IPS DF 19.7 (cell line): ENCODE measurements at regions not wholly inside any gene's neighbourhood (a gene's known extent, or its start where the extent isn't known, plus 50 kb on each side); places are given as distances from the start of the nearest gene placed in this dataset.
A peak's percentile ranks its signal among the peaks of the same experiment; 100 is the strongest.

Source experiments
- DNase-seq: peaks from one replicate; pipeline ENCODE4 v3.0.0-alpha.2; 2013; ENCODE audit warnings: low read depth, low spot score

DNA sequence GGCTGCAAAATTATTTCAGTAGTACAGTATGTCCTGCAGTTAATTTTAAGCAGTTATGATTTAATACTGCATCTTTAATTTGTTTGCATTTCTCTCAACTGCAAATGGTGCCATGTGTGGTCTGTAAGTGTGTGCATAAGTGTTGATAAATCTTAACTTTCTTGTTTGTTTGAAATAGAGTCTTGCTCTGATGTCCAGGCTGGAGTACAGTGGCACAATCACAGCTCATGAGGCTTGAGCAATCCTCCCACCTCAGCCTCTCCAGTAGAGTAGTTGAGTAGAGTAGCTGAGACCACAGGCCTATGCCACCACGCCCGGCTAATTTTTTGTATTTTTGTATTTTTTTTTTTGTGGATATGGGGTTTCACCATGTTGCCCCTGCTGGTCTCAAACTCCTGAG lies 322.5 kb upstream of the NR3C2 start:
- no peak for DNase-seq

GRCh38 chr4:148757171-148757570 lies 315.0 kb upstream of the NR3C2 start:
- DNase-seq = no peak

DNA sequence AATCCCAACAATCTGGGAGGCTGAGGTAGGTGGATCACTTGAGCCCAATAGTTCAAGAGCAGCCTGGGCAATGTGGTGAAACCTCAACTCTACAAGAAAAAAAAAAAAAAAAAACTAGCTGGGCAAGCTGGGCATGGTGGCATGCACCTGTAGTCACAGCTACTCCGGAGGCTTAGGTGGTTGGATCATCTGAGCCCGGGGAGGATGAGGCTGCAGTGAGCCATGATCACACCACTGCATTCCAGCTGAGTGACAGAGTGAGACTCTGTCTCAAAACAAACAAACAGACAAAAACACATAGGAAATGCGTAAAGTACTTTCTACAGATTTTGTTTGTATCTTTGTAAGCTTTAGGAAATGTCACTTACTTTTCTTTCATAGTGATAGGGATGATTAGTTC lies 307.2 kb upstream of the NR3C2 start:
- no peak for DNase-seq

- DNase-seq = no peak
Measured at GRCh38 chr4:148747721-148748268, 305.6 kb upstream of the NR3C2 start.

DNA sequence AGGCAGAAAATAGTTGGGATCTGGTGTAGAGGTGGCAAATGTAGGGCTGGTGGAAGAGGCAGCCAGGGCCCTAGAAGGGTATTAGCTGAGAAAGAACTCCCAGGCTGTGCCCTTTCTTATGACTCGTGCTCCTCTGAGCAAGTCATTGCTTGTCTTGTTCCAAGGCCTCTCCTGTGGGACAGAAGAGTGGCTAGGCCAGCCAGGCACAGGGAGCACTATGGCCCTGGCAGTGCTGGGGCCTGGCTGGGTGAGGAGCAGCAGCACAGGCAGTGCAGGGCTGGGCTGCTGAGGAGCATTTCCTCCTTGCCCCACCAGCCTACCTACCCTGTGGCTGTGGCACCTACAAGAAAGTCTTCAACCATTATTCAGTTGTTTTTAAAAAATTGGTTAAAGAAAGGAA lies 298.5 kb upstream of the NR3C2 start:
- DNase-seq = no peak

DNA sequence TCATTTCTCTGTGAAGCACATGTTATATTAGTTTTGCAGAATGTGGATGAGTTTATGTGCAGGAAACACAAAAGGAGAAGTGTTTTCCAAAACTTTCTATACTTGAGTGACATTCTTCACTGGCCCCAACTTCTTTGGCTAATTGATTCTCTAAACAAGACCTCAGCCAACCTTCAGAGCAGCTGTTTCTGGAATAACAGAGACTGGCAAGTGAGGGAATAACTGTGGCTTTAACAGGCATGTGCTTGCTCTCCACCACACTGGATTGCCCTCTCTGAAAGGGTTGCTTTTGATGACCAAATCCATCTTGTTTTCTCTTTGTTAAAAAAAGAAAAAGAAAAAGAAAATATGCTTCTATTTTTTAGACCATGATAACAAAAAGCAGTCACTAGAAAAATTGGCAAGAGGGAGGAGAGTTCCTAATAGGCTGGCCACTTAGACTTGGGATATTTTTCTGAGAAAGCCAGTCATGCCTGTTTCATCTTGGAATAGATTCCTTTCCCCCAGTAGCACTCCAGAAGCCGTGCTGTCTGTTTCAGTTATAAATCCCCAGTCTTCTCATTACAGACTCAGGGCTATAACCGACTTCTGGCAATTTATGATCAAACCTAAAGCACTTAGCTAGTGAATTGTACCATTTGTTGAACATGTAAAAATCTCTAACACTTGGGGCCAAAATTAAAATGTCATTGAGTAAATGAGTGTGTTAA lies 295.0 kb upstream of the NR3C2 start:
- DNase-seq = no peak

DNA sequence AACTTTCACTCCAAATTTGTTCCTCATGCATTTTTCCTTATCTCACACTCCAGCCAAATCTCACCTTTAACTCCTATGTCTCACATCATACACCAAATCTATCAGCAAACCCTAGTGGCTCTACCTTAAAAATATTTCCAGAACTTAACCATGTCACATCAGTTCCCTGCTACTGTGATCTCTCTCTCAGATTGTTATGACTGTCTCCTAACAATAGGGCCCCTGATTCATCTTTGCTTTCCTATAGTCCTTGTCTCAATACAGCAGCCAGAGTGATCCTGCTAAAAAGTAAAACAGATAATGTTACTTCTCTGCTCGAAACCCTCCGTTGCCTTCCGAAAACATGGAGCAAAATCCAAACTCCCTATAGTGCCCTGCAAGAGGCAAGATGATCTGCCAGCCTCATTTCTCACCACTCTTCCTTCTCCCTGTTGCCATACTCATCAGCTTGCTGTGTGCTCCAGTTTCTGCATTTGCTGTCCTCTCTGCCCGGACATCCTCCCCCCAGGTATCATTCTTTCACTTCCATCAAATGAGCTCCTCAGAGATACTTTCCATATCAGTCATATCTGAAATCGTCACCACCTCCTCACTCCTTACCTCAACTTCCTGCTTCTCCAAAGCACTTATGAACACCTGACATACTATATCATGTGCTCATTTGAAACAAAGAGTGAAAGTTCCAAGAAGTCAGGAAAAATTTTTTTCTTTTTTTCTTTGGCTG lies 293.4 kb upstream of the NR3C2 start:
- no peak for DNase-seq

GRCh38 chr4:148730766-148731165 lies 288.6 kb upstream of the NR3C2 start:
- no peak for DNase-seq

DNA sequence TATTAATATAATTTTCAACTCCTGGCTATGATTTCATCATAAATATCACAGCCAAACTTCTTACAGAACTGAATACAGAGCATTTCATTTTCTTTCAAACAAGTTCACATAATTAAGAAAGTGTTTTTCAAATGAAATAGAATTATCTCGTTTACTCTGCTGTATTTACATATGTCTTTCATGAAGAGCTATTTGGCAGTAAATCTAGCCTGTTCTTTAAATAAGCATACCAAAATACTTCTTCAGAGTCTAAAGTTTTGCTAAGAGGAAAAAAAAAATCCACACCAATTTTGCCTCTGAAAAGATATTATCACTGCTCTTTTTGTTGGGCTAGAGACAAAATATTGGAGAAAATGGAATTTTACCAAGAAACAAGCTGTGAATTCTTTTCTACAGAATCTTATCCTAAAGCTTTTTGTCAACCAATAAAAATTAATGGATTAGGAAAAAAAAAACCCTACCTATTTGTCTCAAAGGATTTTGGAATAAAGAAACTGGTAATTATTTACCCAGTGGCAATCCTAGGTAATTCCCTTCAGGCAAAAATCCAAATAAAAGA lies 287.9 kb upstream of the NR3C2 start:
- DNase-seq = no peak

- DNase-seq = no peak
Measured at GRCh38 chr4:148717988-148718387, 275.8 kb upstream of the NR3C2 start.

DNA sequence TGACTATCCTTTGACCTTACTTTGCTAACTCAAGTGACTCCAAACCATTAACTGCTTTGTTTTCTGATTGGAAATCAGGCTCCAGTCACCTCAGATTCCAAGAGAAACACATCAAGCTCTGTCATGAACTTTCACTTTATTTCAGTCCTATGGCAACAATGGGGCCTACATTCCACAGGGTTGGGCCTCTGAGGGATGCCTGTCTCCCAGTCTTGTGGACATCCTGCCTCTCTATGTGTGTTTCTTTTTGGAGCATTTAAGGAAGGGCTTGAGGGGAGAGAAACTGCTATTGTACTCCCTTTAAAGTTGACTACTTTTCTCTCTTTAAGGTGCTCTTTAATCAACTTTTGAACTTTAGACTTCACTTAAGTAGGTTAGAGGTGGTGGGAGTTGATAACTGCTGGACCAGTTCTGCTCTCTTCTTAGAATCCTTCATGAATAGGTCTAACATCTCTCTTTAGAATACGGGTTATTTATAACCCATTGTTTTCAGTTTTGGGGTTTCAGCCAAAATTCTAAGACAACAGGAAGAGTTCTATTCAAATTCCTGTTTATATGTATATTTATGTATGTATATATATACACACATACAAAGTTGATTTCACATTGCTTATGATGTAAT lies 274.3 kb upstream of the NR3C2 start:
- peak; percentile 15 for DNase-seq

DNA sequence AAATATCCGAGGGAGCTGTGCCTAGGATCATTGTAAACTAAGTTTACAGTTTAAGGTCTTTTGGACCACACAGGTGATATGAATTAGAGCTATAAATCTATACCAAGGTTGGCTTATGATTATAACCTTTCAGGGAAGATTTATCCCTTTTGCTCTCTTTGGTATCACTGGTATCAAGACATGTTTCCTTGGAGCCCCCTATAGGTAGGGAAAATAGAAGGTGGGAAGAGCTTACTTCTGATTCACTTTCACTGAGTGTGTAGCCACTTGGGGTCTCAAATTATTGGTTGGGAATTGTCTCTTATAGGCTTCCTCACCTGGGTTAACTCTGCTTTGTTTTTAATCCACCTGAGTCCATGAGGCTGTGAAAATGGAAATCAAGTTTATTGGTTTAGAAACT lies 262.1 kb upstream of the NR3C2 start:
- DNase-seq = no peak

GRCh38 chr4:148694702-148695101 lies 252.5 kb upstream of the NR3C2 start:
- no peak for DNase-seq

GRCh38 chr4:148693913-148694649 lies 251.9 kb upstream of the NR3C2 start:
- DNase-seq = no peak

DNA sequence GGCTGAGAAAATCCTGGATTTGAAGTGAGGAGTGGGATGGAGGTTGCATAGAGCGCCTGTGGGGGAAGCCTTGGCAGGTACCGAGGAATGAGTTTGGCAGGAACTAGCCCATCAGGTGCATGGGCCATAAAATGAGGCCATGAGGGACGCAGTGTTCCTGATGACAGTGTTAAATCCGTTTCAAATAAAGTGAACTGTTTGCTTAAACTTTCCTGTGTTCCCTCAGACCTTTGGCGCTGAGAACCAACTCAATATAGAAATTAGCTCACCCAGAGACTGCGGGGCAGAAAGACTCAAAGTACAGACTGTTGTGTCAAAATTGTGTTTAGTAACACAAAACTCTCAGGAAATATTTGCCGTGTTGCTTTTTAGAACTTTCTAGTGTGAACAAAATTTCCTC lies 250.0 kb upstream of the NR3C2 start:
- DNase-seq = no peak

DNA sequence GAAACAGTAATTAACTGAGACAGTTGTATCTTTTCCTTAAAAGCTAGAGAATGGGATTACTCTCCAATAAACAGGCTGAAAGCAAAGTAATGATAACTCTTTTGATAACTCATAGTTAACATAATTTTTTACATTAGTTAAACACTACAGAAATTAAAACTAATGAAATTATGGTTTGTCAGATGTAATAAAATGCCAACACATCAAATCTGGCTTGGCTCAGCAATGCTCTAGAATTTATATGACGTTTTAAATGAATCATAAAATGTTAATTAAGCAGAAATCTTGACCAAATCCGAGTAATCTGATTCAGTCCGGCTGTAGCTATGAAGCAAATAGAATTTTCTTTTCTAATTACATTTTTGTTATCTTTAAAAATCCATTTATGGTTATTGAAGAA lies 244.2 kb upstream of the NR3C2 start:
- DNase-seq = no peak

DNA sequence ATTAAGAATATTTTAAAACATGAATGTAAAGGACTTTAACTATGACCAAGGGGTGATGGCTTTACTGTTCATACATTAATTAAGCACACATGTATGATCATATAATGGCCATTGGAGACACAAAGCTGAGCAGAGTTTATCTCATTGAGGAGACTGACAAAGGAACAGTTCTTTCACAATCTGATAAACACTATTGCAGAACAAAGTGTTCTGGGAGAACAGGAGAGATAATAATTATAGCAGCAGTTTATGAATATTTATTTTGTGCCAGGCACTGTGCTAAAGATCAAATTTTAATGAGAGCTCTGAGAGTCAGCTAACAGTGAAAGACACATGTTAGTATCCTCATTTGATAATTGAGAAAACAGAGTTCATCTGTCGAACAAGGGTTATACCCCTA lies 242.4 kb upstream of the NR3C2 start:
- DNase-seq = no peak

DNA sequence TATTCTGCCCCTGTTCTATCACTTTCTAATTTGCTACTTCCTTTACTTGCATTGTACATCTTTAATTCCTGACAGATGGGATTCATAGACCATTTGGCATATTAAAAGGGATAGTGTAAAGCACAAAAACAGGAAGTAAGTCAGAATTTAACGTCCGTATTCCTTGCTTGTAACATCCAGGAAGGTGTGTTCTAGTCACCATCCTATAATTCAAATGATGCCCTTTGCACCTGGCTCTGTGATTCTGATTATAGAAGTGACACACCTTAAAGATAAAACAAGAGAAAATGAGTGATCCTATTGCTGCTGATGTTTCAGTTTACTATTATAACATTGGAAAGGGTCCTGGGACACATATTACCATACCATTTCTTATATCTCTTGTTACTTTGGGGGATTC lies 238.7 kb upstream of the NR3C2 start:
- no peak for DNase-seq

DNA sequence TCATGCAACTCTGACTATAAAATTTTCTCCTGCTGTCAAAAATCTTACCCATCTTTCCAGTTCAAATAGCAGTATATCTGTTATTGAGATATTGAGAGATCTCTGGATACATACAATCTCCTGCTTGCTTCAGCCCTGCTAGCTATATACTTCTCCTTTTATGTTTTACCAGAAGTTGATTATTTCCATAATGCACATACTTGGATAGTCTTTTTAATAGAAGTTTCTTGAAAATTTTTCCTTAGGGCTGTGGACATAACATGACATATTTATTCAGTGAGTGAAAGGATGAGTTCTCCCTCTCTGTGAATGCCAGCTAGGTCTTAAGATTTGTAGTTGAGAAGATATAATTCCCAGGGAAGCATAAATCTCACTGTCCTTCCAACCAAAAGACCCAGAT lies 234.1 kb upstream of the NR3C2 start:
- no peak for DNase-seq

DNA sequence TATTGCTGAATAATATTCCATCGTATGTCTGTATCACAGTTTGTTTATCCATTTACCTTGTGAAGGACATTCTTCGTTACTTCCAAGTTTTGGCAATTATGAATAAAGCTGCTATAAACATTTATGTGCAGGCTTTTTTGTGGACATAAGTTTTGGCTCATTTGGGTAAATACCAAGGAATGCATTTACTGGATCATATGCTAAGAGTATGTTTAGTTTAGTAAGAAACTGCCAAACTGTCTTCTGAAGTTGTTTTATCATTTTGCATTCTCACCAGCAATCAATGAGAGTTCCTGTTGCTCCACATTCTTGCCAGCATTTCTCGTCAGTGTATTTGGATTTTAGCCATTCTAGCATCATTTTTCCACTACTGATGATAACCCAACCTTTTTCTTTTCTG lies 232.7 kb upstream of the NR3C2 start:
- DNase-seq = no peak

- no peak for DNase-seq
Measured at GRCh38 chr4:148664636-148665035, 222.4 kb upstream of the NR3C2 start.

GRCh38 chr4:148654131-148654530 lies 211.9 kb upstream of the NR3C2 start:
- DNase-seq = no peak
